ENCODE measurements at regions not wholly inside any gene's neighbourhood (a gene's known extent, or its start where the extent isn't known, plus 50 kb on each side); places are given as distances from the start of the nearest gene placed in this dataset.

DNA sequence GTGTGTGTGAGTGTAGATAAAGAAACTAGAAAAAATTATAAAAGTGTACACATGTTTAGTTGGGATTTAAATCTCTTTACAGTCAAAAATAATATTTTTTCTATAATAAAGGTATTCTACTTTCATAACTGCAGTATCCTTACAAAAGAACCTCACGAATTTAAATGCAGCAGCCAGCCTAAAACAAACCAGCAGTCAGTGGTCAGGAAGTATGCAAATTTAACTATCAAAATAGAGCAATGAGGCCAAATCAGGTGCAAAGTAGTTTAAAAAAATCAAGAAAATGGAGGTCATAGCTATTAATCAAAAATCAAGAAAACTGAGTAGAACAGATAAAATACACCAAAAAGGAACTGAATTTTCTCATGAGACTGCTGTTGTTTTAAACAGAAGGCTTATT is 407.1 kb downstream of the CDH19 start:
- H3K27me3 ChIP-seq (ENCODE audit: control insufficient read depth in 1 of 2, insufficient read depth in 2 of 2, low read length in 2 of 2): no peaks in the 10 kb centered on the region
- no peak overlapping the region for H2AFZ ChIP-seq (ENCODE audit: low read length)
- H4K20me1 ChIP-seq (ENCODE audit: insufficient read depth, low read length): no peaks in the 10 kb centered on the region
- no peak for ATAC-seq
- intact Hi-C loops (cut with micrococcal nuclease; ENCODE audit: unreplicated experiment): no loop called here
- H3K36me3 ChIP-seq (replicated peaks in 1 of 2; ENCODE audit: control insufficient read depth in 1 of 2, insufficient read depth in 2 of 2, low read length in 2 of 2): no peaks in the 10 kb centered on the region; a peak in 1 of 5 replicates
- no peak overlapping the region for H3K4me3 ChIP-seq (replicated peaks in 1 of 3; ENCODE audit: insufficient read depth in 1 of 3, low read depth in 2 of 3, low read length in 3 of 3)
- WGBS (ENCODE audit: low lambda C conversion rate): 0% methylated on average over 1 of the region's 1 CpG
- H3K4me2 ChIP-seq (ENCODE audit: low read depth, low read length): no peak overlapping the region
- no peak for FAIRE-seq
- H3K4me1 ChIP-seq (ENCODE audit: insufficient read depth, low read length): no peaks in the 10 kb centered on the region
- no peak overlapping the region for H3K9ac ChIP-seq (ENCODE audit: insufficient read depth, low read depth, low read length)
- H3K27ac ChIP-seq (ENCODE audit: extremely low read length, insufficient read depth, low read length): no peak overlapping the region
- in situ Hi-C loops (cut with HindIII; ENCODE audit: extremely low pct_ligation_motif_present, low pct_unique_long_range_greater_than_20kb): no loop called here
- CTCF ChIA-PET (ENCODE audit: low intra/inter-chr PET ratio, low total read pairs): no interaction called here
- POLR2A ChIA-PET: no interaction called here
- no TSS peak for BruUV-seq (replicated peaks)
- DNase-seq (ENCODE audit: low spot score): no peak
- TF ChIP-seq ZNF354B (CRISPR knock-in tag; IDR thresholded peaks at IDR 0.05) (no peak), NR2F6 (IDR thresholded peaks at IDR 0.05) (no peak), NR2F6 (CRISPR knock-in tag; IDR thresholded peaks at IDR 0.05) (no peak), ISL2 (CRISPR knock-in tag; IDR thresholded peaks at IDR 0.05) (no peak), ZNF44 (CRISPR knock-in tag; IDR thresholded peaks at IDR 0.05) (no peak), ZNF564 (CRISPR knock-in tag; IDR thresholded peaks at IDR 0.05) (no peak), PRDM10 (CRISPR knock-in tag; IDR thresholded peaks at IDR 0.05; ENCODE audit: low read depth) (no peak), ZSCAN29 (CRISPR knock-in tag; conservative IDR thresholded peaks at IDR 0.05) (no peak), E2F5 (CRISPR knock-in tag; conservative IDR thresholded peaks at IDR 0.05) (no peak), SMAD3 (CRISPR knock-in tag; IDR thresholded peaks at IDR 0.05) (no peak), EED (CRISPR knock-in tag; IDR thresholded peaks at IDR 0.05) (no peak), ZNF253 (CRISPR knock-in tag; IDR thresholded peaks at IDR 0.05; ENCODE audit: borderline replicate concordance) (no peak), NONO (IDR thresholded peaks at IDR 0.05) (no peak), NONO (CRISPR knock-in tag; conservative IDR thresholded peaks at IDR 0.05) (no peak)
- H3K79me2 ChIP-seq (ENCODE audit: insufficient read depth, low read length): no peaks in the 10 kb centered on the region
- no peaks in the 10 kb centered on the region for H3K9me3 ChIP-seq (ENCODE audit: low read length)
